Loucy (cell line): ENCODE measurements at regions not wholly inside any gene's neighbourhood (a gene's known extent, or its start where the extent isn't known, plus 50 kb on each side); places are given as distances from the start of the nearest gene placed in this dataset.

ENCODE experiments used
- H2AFZ ChIP-seq: fragments of 200-600 bp; sonication (generic); 2 replicates; pipeline ENCODE4 v1.6.0; 2016; ENCODE audit warnings: antibody characterized with exemption, mild to moderate bottlenecking, low read length, moderate library complexity
- H3F3A ChIP-seq: fragments of 200-600 bp; 2 replicates; pipeline ENCODE4 v1.6.0; 2016; ENCODE audit warnings: antibody characterized with exemption, low read depth, mild to moderate bottlenecking
- H3K27me3 ChIP-seq: fragments of 200-600 bp; sonication (generic); 2 replicates; pipeline ENCODE4 v1.6.1; 2014; ENCODE audit warnings: low read length, mild to moderate bottlenecking; ENCODE audit not compliant: insufficient read depth, poor library complexity, severe bottlenecking
- H3K36me3 ChIP-seq: fragments of 200-600 bp; sonication (generic); 2 replicates; pipeline ENCODE4 v1.6.1; 2016; ENCODE audit warnings: low read length; ENCODE audit not compliant: insufficient read depth
- H3K4me1 ChIP-seq: fragments of 200-600 bp; sonication (generic); 2 replicates; pipeline ENCODE4 v1.5.1; 2014; ENCODE audit warnings: low read length, mild to moderate bottlenecking; ENCODE audit not compliant: insufficient read depth, poor library complexity, severe bottlenecking
- H3K4me2 ChIP-seq: fragments of 200-600 bp; sonication (generic); 2 replicates; pipeline ENCODE4 v1.6.0; 2014; ENCODE audit warnings: antibody characterized with exemption, low read length, low read depth, mild to moderate bottlenecking; ENCODE audit not compliant: poor library complexity, severe bottlenecking
- H3K4me3 ChIP-seq: fragments of 200-600 bp; sonication (generic); 2 replicates; pipeline ENCODE4 v1.5.1; 2014; ENCODE audit warnings: low read length, mild to moderate bottlenecking, mixed read lengths; ENCODE audit not compliant: poor library complexity, severe bottlenecking
- H3K79me2 ChIP-seq: fragments of 200-600 bp; sonication (generic); 2 replicates; pipeline ENCODE4 v1.6.1; 2014; ENCODE audit warnings: low read length; ENCODE audit not compliant: insufficient read depth
- H3K9ac ChIP-seq: fragments of 200-600 bp; sonication (generic); 2 replicates; pipeline ENCODE4 v1.6.0; 2014; ENCODE audit warnings: mild to moderate bottlenecking, low read depth, low read length, moderate library complexity; ENCODE audit not compliant: poor library complexity, severe bottlenecking
- H3K9me2 ChIP-seq: fragments of 200-600 bp; sonication (generic); replicated peaks from 2 replicates; pipeline ENCODE4 v1.6.1; 2016; ENCODE audit warnings: low read depth, low read length, mixed read lengths
- H3K9me3 ChIP-seq: fragments of 200-600 bp; sonication (generic); 2 replicates; pipeline ENCODE4 v1.6.1; 2014; ENCODE audit warnings: mild to moderate bottlenecking, antibody characterized with exemption, low read length, low read depth; ENCODE audit not compliant: insufficient read depth
- H4K20me1 ChIP-seq: fragments of 200-600 bp; sonication (generic); 2 replicates; pipeline ENCODE4 v1.6.0; 2014; ENCODE audit warnings: antibody characterized with exemption, low read length, mild to moderate bottlenecking; ENCODE audit not compliant: insufficient read depth, poor library complexity, severe bottlenecking
- EZH2phosphoT487 ChIP-seq: fragments of 200-600 bp; IDR thresholded peaks from 2 replicates; pipeline ENCODE4 v1.6.1; 2018; ENCODE audit warnings: antibody characterized with exemption, mild to moderate bottlenecking, moderate library complexity, borderline replicate concordance
- TF ChIP-seq, protein P1 (sequence below): fragments of 200-600 bp; sonication (generic); conservative IDR thresholded peaks from 2 replicates; pipeline ENCODE4 v1.5.1; 2014; ENCODE audit warnings: mild to moderate bottlenecking, antibody characterized with exemption, low read length

DNA sequence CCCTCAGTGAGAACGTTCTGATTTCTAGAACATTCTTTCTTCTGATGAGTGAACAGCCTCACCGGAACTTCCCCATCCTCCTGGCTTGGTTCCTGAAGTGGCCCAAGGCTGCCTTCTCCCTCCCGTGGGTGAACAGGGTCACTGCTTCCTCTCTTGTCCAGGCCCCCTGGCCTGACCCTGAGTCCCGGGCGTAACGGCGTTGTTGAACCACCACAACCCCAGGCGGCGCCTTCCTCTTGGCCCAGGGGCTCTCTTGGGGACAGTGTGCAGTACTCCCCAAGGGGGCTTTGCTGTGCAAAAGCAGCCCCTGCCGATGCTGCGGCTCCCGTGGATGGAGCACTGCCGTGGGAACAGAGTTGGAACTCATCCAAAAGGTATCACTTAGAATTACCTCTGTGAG, 147.2 kb downstream of the TSN start:
- Histone ChIP-seq H3K4me3 (no peak overlapping the region), H3K27me3 (no peaks in the 10 kb centered on the region), H2AFZ (no peak overlapping the region), H3F3A (no peaks in the 10 kb centered on the region), H3K36me3 (no peaks in the 10 kb centered on the region), H3K9me2 (no peaks in the 10 kb centered on the region), H3K79me2 (no peaks in the 10 kb centered on the region), H3K4me1 (no peaks in the 10 kb centered on the region), H3K9ac (no peak overlapping the region), H3K9me3 (no peaks in the 10 kb centered on the region), H4K20me1 (no peaks in the 10 kb centered on the region), H3K4me2 (no peak overlapping the region)
- TF ChIP-seq, protein P1, sequence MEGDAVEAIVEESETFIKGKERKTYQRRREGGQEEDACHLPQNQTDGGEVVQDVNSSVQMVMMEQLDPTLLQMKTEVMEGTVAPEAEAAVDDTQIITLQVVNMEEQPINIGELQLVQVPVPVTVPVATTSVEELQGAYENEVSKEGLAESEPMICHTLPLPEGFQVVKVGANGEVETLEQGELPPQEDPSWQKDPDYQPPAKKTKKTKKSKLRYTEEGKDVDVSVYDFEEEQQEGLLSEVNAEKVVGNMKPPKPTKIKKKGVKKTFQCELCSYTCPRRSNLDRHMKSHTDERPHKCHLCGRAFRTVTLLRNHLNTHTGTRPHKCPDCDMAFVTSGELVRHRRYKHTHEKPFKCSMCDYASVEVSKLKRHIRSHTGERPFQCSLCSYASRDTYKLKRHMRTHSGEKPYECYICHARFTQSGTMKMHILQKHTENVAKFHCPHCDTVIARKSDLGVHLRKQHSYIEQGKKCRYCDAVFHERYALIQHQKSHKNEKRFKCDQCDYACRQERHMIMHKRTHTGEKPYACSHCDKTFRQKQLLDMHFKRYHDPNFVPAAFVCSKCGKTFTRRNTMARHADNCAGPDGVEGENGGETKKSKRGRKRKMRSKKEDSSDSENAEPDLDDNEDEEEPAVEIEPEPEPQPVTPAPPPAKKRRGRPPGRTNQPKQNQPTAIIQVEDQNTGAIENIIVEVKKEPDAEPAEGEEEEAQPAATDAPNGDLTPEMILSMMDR = no peak
- TF ChIP-seq EZH2phosphoT487 = no peak

DNA sequence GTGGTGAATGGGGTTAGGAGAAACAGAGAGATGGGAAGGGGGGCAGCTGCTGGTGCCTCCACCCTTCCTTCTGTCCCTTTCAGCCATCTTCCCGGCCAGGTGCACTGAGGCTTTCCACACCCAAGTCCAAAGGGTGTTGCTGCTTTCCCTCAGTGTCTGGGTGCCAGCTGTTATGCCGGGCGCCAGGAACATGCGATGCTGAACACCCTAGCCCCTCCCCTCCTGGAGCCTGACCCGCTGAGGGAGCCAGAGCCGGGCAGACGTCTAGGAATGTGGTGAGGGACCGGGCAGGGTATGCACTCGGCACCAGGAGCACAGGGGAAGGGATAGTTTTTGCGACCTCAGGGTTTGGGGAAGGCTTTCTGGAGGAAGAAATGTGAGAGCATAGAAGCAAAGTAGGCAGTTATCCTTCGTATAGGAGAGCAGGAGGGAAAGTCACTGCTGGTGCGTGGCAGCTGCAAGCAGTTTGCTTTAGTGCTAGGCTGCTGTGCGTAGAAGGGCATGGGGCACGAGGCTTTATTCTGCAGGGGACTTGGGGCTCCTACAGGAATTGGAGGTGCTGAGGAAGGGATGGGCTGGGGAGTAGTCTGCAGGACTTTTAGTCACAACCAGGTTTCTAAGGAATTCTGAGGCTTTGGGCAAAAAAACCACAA, 147.7 kb downstream of the TSN start:
- H3K4me3 ChIP-seq = no peak overlapping the region
- H3K27me3 ChIP-seq = no peaks in the 10 kb centered on the region
- no peaks in the 10 kb centered on the region for H3K36me3 ChIP-seq
- no peaks in the 10 kb centered on the region for H3K4me1 ChIP-seq
- H3K9me2 ChIP-seq = no peaks in the 10 kb centered on the region
- no peaks in the 10 kb centered on the region for H3F3A ChIP-seq
- H3K9ac ChIP-seq = no peak overlapping the region
- no peak for TF ChIP-seq EZH2phosphoT487
- H4K20me1 ChIP-seq = no peaks in the 10 kb centered on the region
- H3K79me2 ChIP-seq = no peaks in the 10 kb centered on the region
- H3K9me3 ChIP-seq = no peaks in the 10 kb centered on the region
- no peak overlapping the region for H2AFZ ChIP-seq
- no peak overlapping the region for H3K4me2 ChIP-seq

GRCh38 chr2:121904656-121905055, 149.2 kb downstream of the TSN start:
- Histone ChIP-seq H3K4me2 (no peak overlapping the region), H2AFZ (no peak overlapping the region), H3K4me1 (no peaks in the 10 kb centered on the region), H3K4me3 (no peak overlapping the region), H4K20me1 (no peaks in the 10 kb centered on the region), H3F3A (no peaks in the 10 kb centered on the region), H3K79me2 (no peaks in the 10 kb centered on the region), H3K36me3 (no peaks in the 10 kb centered on the region), H3K9me2 (no peaks in the 10 kb centered on the region), H3K27me3 (no peaks in the 10 kb centered on the region), H3K9me3 (no peaks in the 10 kb centered on the region), H3K9ac (no peak overlapping the region)
- no peak for TF ChIP-seq EZH2phosphoT487
- TF ChIP-seq, protein P1 = no peak

DNA sequence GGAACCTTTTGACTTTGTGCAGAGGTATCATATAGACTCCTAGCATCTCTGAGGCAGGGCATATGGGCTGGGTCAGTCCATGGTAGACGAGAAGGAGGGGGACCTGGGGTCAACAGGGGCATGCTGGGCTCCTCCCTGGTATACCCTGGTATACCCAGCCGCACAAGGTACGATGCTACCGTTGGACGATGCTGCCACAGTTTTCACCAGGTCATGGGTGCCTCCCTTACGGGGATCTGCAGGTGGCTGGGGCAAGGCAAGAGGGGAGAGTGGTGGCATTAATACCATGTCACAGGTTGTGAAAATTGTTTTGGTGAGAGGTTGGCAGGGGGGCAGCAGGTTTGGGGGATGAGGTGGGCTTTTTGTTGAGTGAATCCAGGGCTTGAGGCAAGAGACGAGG, 149.8 kb downstream of the TSN start:
- Histone ChIP-seq H3K9ac (no peak overlapping the region), H4K20me1 (no peaks in the 10 kb centered on the region), H3K9me2 (no peaks in the 10 kb centered on the region), H3K4me3 (no peak overlapping the region), H3K79me2 (no peaks in the 10 kb centered on the region), H3K9me3 (no peaks in the 10 kb centered on the region), H3K4me1 (no peaks in the 10 kb centered on the region), H3K4me2 (no peak overlapping the region), H3F3A (no peaks in the 10 kb centered on the region), H3K27me3 (no peaks in the 10 kb centered on the region), H3K36me3 (no peaks in the 10 kb centered on the region), H2AFZ (no peak overlapping the region)
- TF ChIP-seq EZH2phosphoT487 = no peak
- TF ChIP-seq, protein P1 = no peak
